ENCODE measurements at regions not wholly inside any gene's neighbourhood (a gene's known extent, or its start where the extent isn't known, plus 50 kb on each side); places are given as distances from the start of the nearest gene placed in this dataset.

- TF ChIP-seq NBN (IDR thresholded peaks at IDR 0.05) (no peak), CHD4 (IDR thresholded peaks at IDR 0.05) (no peak), NR2C1 (IDR thresholded peaks at IDR 0.05) (no peak), SUZ12 (IDR thresholded peaks at IDR 0.05; ENCODE audit: unreplicated experiment) (no peak), BCL3 (IDR thresholded peaks at IDR 0.05; ENCODE audit: borderline replicate concordance, insufficient read depth, low read depth, low read length, poor library complexity, severe bottlenecking) (no peak), CTCF (IDR thresholded peaks at IDR 0.05 in 2 of 3, conservative IDR thresholded peaks at IDR 0.05 in 1 of 3; ENCODE audit: control insufficient read depth in 2 of 3, extremely low read depth in 1 of 3, insufficient read depth in 1 of 3, low read depth in 3 of 3, low read length in 3 of 3) (no peak), RCOR1 (conservative IDR thresholded peaks at IDR 0.05; ENCODE audit: low read depth, low read length) (no peak), ZBTB33 (IDR thresholded peaks at IDR 0.05) (no peak), BHLHE40 (IDR thresholded peaks at IDR 0.05; ENCODE audit: borderline replicate concordance in 1 of 2, low read depth in 2 of 2, low read length in 1 of 2) (no peak), NR2F1 (conservative IDR thresholded peaks at IDR 0.05) (no peak), RBBP5 (conservative IDR thresholded peaks at IDR 0.05) (no peak), REST (IDR thresholded peaks at IDR 0.05; ENCODE audit: low read depth, low read length) (no peak)
These were observed 218.1 kb upstream of the CD180 start for GRCh38 chr5:67414712-67415111.
